ENCODE measurements at regions not wholly inside any gene's neighbourhood (a gene's known extent, or its start where the extent isn't known, plus 50 kb on each side); places are given as distances from the start of the nearest gene placed in this dataset.
"Not testable (repeated sequence)": the region's sequence is repeated elsewhere in the genome, so short reads cannot be mapped to it uniquely, and the experiment has no call there.

- peak; percentile 90 for FAIRE-seq
Measured at GRCh38 chr10:111273635-111274034, 196.8 kb downstream of the ADRA2A start.

GRCh38 chr10:111275091-111275490 is 198.3 kb downstream of the ADRA2A start:
- FAIRE-seq, result no peak

DNA sequence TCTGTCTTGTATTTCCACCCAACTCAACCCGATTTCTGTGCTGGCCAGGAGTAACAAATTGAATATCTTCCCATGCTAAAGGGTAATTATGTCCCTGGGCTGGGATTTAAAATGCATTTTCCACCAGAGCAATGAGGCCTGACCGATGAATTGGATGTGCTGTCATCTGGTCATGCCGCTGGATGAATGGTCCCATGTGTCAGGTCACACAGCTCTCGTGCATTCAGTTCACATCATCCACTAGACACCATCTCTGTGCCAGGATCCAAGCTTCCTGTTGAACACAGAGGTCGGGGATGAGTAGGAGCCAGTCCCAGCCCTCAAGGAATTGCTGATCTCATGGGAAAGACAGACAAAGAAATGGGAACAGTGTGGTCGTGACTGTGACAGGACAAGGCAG is 200.8 kb downstream of the ADRA2A start:
- FAIRE-seq, result no peak

DNA sequence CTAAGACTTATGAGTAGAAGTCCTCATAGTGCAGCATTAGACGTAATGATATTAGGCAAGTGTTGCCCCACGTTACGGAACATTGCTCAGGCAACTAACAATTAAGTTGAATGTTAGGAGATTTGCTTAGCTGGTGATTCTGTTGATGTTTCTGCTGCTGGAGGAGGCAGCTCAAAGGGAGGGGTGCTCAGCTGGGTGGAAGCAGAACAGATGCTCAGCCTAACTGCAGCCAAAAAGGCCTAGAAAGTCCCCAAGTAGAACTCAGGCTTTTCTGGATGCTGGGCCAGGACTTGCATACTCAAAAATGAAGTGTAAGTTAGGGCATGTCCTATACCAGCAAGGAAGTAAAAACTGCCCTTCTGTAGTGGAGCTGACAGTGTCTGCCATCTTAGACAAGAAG is 201.4 kb downstream of the ADRA2A start:
- no peak for FAIRE-seq

DNA sequence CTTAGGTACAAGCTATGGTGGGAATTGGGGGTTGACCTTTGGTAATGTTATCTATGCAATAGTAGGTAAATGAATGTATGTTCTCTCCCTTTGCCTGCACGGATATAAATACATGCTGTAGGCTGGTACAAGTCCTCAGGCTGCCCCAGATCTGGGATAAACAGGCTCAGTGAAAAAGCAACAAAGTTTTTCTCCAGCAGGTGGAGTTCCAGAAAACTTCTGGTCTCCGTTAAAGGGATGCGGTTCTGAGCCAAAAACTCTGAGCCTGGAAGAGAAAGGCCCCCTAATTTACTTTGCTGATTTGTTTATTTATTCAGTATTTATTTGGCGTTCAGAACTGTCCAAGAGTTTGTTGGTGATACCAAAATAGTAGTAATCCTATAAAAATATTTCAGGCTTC is 204.7 kb downstream of the ADRA2A start:
- peak; percentile 23 for FAIRE-seq

- FAIRE-seq, result no peak
Measured at GRCh38 chr10:111289461-111289860, 212.6 kb downstream of the ADRA2A start.

DNA sequence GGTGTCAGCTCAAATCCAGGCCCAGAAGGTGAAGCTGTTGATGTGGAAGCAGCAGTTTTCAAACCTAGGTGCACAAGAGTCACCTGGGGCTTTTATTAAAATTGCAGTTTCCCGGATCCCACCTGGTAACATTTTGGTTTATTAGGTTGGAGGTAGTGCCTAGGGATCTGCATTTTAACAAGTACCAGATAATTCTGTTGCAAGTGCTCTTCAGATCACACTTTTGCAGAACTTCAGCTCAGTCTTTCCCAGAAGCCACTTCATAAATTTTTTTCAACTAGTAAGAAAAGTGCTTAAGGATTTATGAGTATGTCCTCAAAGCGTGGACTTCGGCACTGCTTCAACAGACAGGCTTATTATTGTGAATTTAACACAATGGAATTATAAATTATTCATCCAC is 213.8 kb downstream of the ADRA2A start:
- FAIRE-seq, result no peak

- FAIRE-seq, result no peak
Measured at GRCh38 chr10:111295788-111296187, 219.0 kb downstream of the ADRA2A start.

- FAIRE-seq, result no peak
Measured at GRCh38 chr10:111297351-111297848, 220.6 kb downstream of the ADRA2A start.

- no peak for FAIRE-seq
Measured at GRCh38 chr10:111298031-111298430, 221.2 kb downstream of the ADRA2A start.

- no peak for FAIRE-seq
Measured at GRCh38 chr10:111299037-111299436, 222.2 kb downstream of the ADRA2A start.

GRCh38 chr10:111303887-111304286 is 227.1 kb downstream of the ADRA2A start:
- no peak for FAIRE-seq

GRCh38 chr10:111316722-111317212 is 239.9 kb downstream of the ADRA2A start:
- FAIRE-seq, result no peak

- no peak for FAIRE-seq
Measured at GRCh38 chr10:111319866-111320265, 243.0 kb downstream of the ADRA2A start.

GRCh38 chr10:111323389-111323966 is 246.6 kb downstream of the ADRA2A start:
- no peak for FAIRE-seq

DNA sequence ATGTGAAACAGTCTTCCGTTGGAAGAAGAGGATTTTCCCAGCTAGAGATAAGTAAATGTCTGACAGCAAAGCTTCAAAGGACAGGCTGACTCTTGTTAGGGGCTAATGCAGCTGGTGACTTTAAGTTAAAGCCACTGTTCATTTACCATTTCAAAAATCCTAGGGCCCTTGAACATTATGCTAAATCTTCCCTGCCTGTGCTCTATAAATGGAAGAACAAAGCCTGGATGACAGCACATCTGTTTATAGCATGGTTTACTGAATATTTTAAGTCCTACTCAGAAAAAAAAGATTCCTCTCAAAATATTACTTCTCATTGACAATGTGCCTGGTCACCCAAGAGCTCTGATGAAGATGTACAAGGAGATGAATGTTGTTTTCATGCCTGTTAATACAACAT is 255.3 kb downstream of the ADRA2A start:
- FAIRE-seq, result not testable (repeated sequence)

- FAIRE-seq, result no peak
Measured at GRCh38 chr10:111335826-111336225, 259.0 kb downstream of the ADRA2A start.

GRCh38 chr10:111338035-111338434 is 261.2 kb downstream of the ADRA2A start:
- no peak for FAIRE-seq

DNA sequence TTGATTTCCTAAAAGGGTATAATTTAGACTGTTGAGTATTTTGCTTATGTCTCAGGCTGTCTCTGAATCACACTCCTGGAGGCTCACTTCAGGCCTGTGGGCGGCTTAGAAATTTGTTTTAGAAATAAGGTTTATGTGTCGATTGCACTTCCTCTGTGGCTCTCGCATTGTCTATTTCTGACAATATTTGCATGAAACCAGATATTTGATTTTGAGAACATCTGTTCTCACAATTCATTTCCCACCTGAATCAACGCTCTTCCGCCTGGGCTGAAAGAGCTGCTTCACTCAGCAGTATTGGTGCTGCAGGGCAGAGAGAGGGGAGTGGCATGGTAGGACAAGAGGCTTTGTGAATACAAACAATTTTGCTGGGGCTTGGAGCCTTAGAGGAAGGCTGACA is 262.0 kb downstream of the ADRA2A start:
- no peak for FAIRE-seq

DNA sequence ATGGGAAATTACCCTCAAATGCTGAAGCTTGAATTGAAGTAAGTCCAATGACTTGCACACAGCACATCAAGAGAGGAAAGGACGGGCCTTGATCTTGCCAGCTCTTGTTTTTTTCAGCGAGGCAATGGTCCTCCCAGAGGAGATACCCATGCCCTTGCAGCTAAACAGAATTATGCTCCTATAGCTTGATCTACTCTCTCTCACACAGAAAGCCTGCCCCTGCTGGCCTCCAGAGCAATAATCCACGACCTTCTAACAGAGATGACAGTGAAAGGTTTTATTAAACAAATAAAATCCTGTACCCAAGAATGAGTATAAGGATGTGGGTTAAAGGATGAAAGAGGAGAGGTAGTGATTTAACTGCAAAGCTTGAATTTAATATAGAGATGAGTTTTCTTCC is 268.0 kb downstream of the ADRA2A start:
- FAIRE-seq, result no peak

DNA sequence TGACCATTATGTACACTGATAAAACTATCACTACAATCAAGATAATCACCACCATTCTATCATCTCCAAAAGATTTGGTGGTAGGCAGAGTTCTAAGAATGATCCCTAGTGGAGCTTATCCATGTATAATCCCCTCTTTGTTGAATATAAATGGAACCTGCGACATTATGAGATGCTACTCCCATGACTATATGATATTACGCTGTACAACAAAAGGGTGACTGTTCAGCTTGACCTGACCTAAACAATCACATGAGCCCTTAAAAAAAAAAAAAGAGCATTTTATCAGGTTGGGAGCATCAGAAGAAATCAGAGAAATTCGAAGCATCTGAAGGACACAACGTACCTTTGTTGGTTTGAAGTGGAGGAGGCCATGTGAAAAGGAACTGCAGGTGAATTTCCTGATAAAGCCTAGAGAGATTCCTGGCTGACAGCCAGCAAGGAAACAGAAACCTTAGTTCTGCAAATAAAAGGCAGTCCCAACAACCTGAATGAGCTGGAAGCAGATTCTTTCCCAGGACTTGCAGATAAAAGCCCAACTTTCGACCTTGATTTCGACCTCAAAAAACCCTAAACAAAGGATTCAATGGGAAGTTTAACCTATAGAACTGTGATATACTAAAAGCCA is 270.7 kb downstream of the ADRA2A start:
- no peak for FAIRE-seq

- no peak for FAIRE-seq
Measured at GRCh38 chr10:111348076-111348475, 271.2 kb downstream of the ADRA2A start.

DNA sequence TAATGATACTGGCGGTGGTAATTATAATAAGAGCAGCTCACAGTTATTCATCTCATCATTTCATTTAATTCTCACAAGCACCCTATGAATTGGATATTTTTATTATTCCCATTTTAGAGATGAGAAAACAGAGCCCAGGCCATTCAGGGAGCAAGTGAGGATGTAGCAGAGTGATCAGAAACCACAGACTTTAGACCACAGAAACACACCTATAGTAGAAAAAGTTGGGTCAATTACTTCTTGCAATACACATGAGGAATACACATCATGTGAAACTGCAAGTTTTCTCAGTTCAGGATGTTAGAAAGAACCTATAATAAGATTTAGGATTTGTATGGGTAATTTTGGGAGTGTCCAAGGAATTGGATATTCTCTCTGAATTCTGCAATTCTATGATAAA is 278.0 kb downstream of the ADRA2A start:
- no peak for FAIRE-seq

DNA sequence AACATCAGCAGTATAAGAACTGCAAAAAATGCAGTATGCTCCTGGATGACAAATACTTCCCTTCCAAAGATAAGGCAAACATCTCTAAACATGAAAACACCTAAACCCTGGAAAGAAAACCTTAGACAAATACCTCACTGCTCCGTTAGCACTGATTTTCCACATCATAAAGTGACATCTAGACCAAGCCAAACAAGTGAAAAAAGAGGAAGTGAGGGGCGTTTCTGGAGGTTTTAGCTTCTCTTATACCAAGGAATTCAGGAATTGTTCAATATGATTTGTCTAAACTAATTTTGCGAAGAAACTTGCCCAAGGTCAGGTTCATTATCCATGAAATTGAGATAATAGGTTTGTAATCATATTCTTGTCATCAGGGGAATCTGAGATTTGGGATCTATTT is 279.7 kb downstream of the ADRA2A start:
- FAIRE-seq, result no peak

- no peak for FAIRE-seq
Measured at GRCh38 chr10:111357859-111358258, 281.0 kb downstream of the ADRA2A start.

Data from endometrium (tissue), 2 donors.